Hematopoietic multipotent progenitor cell treated with erythropoietin and hydrocortisone succinate and interleukin-3 and kit ligand, for 8 days (in vitro differentiated cells): ENCODE measurements at regions not wholly inside any gene's neighbourhood (a gene's known extent, or its start where the extent isn't known, plus 50 kb on each side); places are given as distances from the start of the nearest gene placed in this dataset.
"Not testable (repeated sequence)": the region's sequence is repeated elsewhere in the genome, so short reads cannot be mapped to it uniquely, and the experiment has no call there.

Experiments used
- DNase-seq: peaks from one replicate; pipeline ENCODE4 v3.0.0-alpha.2; 2015

GRCh38 chr22:19643448-19644313, 70.6 kb upstream of the SEPTIN5 start:
- peak; percentile 74 for DNase-seq

DNA sequence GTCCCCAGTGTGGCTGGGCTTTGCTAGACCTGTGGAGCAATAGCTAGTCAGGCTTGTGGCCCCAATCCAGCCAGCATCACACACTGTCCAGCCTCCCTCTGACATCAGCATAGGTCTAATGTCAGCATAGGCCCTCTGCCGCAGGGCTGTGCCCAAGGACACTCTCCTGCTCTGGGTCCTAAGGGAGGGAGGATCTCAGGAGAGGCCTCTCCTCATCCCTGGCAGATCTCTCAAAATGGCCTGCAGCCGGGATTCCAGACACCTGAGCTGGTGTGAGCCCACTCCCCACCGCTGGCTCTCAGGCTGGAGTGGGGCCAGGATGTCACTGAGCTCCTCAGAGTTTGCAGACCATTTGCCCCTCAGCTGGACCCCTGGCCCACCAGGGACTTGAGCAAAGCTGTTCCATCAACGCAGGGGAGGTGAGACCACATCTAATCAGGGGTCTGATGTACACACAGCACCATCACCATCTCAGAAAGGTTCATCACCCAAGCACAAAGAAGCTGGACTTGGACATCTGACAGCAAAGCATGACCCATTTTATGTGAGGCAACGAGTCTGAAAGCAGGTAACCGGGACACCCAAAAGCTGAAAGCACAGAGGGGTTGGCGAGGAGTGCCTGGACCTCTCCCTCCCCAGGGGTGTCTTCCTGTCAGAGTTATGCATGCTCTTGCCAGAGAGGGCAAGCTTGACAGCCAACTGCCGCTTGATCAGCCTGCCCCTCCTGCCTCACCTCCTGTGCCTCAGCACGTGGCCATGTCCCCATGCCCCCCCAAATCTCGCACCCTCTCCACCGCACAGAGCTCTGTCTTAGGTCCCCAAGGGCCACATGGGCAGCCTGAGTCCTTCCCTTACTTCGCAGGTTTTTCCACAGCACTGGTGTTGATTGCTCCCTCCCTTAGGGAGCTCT, 69.7 kb upstream of the SEPTIN5 start:
- DNase-seq: no peak

- DNase-seq: no peak
Observed at GRCh38 chr22:19645391-19645790, 68.9 kb upstream of the SEPTIN5 start.

- no peak for DNase-seq
Observed at GRCh38 chr22:19645905-19646304, 68.4 kb upstream of the SEPTIN5 start.

GRCh38 chr22:19646383-19646782, 67.9 kb upstream of the SEPTIN5 start:
- DNase-seq: no peak

- DNase-seq: peak; percentile 19
Observed at GRCh38 chr22:19648419-19648929, 65.8 kb upstream of the SEPTIN5 start.

DNA sequence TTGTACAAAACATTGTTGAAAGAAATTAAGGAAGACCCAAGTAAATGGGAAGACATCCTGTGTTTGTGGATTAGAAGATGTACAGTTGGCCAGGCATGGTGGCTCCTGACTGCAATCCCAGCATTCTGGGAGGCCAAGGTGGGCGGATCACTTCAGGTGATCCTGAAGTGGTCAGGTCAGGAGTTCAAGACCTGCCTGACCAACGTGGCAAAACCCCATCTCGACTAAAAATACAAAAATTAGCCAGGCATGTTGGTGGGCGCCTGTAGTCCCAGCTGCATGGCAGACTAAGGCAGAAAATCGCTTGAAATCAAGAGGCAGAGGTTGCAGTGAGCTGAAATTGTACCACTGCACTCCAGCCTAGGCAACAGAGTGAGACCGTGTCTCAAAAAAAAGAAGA, 62.0 kb upstream of the SEPTIN5 start:
- DNase-seq: no peak

DNA sequence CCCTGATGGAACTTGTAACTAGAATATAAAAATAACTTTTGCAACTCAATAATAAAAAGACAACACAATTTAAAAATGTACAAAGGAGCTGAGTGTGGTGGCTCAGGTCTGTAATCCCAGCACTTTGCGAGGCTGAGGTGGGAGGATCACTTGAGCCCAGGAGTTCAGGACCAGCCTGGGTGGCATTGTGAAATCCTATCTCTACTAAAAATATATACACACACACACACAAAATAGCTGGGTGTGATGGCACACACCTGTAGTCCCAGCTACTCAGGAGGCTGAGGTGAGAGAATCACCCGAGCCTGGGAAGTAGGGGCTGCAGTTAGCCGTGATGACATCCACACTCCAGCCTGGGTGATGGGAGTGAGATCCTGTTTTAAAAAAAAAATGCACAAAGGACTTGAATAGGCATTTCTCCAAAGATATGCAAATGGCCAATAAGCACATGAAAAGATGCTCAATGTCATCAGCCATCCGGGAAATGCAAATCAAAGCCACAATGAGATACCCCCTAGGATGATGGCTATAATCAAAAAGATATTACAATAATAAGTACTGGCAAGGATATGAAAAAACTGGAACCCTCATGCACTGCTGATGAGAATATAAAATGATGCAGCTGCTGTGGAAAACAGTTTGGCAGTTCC, 59.8 kb upstream of the SEPTIN5 start:
- no peak for DNase-seq

DNA sequence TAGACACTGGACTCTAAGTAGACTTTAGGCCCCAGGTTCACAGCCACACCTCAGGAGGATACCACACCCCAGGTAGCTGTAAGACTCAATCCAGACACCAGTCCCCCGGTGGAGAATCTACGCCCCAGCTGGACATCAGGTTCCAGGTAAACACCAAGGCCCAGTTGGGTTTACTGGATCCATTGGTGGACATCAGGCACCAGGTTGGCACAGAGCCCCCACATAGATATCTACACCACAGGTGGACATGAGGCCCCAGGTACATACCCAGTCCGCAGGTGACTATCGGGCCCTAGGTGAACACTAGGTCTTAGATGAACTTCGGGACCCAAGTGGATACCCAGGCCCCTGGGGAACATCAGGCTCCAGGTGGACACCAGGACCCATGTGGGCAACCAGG, 58.9 kb upstream of the SEPTIN5 start:
- DNase-seq: no peak

- DNase-seq: no peak
Observed at GRCh38 chr22:19656541-19657251, 57.6 kb upstream of the SEPTIN5 start.

DNA sequence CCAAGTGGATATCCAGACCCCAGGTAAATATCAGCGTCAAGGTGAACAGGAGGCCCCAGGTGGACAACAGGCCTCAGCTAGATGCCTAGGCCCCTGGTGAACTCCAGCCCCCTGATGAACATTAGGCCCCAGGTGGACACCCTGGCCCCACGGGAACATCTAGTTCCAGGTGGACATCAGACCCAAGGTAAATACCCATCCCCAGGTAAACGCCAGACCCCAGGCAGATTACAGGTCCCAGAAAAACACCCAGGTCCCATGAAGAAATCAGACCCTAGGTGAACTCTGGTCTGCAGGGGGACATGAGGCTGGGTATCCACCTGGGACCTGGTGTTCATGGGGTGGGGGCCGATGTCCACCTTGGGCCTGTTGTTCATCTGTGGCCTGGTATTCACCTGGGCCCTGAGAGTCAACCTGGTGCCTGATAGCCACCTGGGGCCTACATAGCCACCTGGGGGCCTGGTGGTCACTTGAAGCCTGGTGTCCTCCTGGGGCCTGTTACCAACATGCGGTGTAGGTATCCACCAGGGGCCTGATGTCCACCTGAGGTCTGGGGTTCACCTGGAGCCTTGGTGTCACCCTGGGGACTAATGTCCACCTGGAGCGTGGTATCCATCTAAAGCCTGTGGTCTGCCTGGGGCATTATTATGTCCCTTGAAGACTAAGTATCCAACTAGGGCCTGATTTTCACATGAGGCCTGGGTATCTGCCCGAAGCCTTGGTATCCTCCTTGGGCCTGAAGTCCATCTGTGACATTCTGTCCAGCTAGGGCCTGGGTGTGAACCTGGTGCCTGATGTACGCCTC, 56.8 kb upstream of the SEPTIN5 start:
- no peak for DNase-seq

- DNase-seq: no peak
Observed at GRCh38 chr22:19658057-19658966, 56.0 kb upstream of the SEPTIN5 start.

- DNase-seq: no peak
Observed at GRCh38 chr22:19658967-19659804, 55.1 kb upstream of the SEPTIN5 start.

DNA sequence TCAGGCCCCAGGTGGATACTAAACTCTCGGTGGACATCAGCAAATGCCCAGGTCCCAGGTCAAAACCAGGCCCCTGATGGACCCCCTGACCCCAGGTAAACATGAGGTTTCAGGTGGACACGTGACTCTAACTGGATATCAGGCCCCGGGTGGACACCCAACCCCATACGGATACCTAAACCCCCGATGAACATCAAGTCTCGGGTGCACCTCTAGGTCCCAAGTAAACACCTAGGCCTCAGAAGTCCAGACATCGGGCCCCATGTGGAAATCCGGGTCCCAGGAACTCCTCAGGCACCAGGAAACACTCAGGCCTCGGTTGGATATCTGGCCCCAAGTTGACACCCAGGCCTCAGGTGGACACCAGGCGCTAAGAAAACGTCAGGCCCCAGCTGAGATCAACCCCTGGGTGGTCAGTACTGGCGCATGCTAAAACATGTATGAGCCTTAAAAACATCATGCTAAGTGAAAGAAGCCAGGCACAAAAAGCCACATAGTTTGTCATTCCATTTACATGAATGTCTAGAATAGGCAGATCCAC, 54.4 kb upstream of the SEPTIN5 start:
- DNase-seq: no peak

DNA sequence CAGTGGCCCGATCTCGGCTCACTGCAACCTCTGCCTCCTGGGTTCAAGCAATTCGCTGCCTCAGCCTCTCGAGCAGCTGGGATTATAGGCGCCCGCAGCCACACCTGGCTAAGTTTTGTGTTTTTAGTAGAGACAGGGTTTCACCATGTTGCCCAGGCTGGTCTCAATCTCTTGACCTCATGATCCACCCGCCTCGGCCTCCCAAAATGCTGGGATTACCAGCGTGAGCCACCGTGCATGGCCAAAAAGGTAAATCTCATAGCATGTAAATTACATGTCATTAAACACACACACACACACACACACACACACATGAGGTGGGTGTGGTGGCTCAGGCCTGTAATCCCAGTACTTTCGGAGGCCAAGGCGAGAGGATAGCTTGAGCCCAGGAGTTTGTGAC, 53.7 kb upstream of the SEPTIN5 start:
- DNase-seq: not testable (repeated sequence)

DNA sequence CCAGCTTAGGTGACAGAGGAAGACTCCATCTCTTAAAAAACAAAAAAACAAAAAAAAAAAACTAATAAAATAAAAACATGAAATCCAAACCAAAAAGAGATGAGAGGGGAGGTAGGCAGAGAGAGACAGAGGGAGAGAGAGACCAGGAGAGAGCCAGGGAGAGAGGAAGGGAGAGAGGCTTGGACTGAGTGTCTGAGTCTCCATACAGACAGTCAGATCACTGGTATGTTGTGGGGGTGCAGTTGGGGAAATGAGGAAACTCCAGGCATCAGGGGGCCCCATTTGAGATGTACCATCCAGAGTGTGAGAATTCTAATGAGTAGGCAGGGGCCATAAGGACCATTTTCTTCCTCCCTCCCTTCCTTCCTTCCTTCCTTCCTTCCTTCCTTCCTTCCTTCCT, 53.1 kb upstream of the SEPTIN5 start:
- no peak for DNase-seq

GRCh38 chr22:19662049-19662684, 52.1 kb upstream of the SEPTIN5 start:
- DNase-seq: not testable (repeated sequence)

GRCh38 chr22:19663286-19663815, 51.0 kb upstream of the SEPTIN5 start:
- DNase-seq: peak; percentile 26
